Inflammatory macrophage (primary cell): ENCODE measurements at regions not wholly inside any gene's neighbourhood (a gene's known extent, or its start where the extent isn't known, plus 50 kb on each side); places are given as distances from the start of the nearest gene placed in this dataset.

Experiments used
- DNase-seq, 2 donors: peaks; one replicate each; pipeline ENCODE4 v3.0.0-alpha.2; 2020 to 2022

DNA sequence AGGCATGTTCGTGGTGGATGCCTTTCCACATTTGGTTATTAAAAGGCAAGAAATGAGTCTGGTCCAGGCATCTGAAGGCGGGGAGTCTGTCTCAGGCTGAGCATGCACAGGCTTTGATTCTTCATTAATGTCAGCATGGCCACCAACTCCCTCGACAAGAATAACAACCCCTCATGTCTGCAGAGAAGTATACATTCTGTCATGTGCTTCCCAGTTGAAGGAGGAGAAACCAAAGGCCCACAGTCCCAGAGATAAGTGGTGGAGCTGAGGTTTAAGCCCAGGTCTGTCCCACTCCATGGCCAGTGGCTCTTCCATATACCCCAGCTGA, 61.6 kb upstream of the LAPTM5 start:
- DNase-seq, result no peak

- DNase-seq, result no peak
Observed at GRCh38 chr1:30818568-30819243, 61.1 kb upstream of the LAPTM5 start.

- DNase-seq, result no peak
Observed at GRCh38 chr1:30817548-30817947, 60.0 kb upstream of the LAPTM5 start.

DNA sequence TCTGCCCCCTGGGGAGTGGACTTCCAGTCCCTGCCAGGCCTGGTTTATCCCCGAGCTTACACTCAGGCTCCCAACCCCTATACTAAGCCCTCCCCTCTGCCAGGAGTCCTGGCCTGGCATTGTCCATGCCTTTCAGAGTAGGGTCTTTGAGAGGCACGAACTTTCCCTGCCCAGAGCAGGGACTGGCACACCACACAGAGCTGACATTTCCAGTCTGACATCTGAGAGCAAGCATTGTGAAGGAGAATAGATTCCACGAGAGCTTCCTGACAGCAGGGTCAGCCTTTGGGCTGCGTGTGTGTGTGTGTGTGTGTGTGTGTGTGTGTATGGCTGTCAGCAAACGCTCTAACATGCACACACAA, 59.5 kb upstream of the LAPTM5 start:
- DNase-seq, result no peak

GRCh38 chr1:30816211-30817076, 58.9 kb upstream of the LAPTM5 start:
- DNase-seq, result peak; percentile 34 to 59

DNA sequence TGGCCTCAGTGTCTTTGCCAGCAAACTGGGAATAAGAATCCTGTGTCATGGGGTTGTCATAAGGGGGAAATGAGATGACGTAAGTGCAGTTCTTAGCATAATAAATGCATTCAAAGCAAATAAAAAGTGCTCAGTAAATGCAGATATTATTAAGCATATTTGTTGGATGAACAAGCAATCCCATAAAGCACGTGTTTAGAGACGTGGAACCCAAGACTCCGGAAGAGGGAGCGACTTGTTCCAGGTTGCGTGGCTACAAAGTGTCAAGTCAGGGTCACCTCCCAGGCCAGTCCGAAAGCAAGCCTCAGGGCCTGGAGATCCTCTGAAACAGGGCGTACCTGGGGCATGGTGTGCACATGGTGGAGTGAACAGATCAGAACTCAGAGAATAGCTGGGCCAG, 58.0 kb upstream of the LAPTM5 start:
- DNase-seq, result no peak

DNA sequence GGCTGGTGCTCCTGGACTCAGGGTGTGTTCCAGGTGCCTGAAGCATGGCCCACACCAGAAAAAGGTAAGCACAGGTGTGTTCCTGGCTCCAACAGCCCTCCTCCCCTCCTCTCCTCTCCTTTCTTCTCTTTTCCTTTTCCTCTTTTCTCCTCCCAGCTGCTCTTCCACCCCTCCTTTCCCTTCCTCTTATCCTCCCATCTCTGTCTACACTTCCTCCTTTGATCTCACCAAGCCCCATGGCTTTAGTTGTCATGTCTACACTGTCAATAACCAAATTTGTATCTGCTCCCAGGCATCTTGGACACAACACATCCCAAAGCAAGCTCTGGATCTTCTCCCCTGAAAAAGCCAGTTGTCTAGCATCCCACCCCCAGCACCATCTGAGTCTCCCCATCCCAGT, 56.7 kb upstream of the LAPTM5 start:
- no peak for DNase-seq

DNA sequence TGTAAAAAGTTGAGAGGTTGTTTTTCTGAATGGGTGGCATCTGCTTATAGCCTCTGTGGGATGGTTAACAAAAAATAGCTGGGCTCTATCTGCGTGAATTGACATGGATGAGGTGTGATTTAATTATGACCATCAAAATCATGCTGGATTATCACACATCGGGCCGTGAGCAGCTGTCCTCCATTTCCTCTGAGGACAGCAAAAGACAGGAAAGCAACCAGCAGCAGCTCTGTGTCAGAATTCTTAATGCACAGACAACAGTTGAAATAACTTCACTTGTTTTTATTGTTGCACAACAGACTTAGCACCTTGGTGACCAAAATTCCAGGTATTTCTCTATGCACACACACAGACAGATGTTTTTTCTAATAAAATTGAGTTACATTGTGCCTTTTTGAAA, 54.5 kb upstream of the LAPTM5 start:
- DNase-seq, result no peak

GRCh38 chr1:30811187-30811586, 53.6 kb upstream of the LAPTM5 start:
- no peak for DNase-seq

DNA sequence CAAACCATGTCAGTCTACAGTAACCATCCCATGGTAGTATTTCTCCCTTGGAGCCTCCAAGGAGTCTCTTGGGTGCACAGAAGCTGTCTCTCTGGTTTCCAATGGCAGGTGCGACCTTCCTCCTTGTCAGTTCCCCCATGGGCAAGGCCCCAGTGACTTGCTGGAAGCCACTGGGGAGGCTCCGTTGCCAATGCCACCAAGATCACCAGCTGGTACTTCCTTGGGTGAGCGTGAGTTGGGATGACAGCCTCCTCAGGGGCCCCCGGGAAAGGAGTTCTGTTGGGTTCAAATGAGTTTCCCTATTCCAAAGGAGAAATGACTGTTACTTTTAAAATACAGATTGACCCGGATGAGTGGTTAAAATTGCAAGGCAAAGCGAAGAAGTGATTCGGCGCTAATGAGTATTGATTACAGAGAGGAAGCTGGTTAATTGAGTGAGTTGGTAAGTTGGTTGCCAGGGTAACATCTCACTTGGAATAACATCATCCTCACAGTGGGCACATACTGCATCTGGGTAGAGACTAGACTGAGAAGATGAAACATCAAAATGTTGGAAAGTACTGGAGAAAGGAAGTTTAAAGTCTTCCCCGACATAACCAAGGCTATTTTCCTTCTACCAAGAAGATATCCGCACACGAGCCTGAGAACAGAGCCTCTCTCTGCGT, 53.0 kb upstream of the LAPTM5 start:
- DNase-seq, result no peak

DNA sequence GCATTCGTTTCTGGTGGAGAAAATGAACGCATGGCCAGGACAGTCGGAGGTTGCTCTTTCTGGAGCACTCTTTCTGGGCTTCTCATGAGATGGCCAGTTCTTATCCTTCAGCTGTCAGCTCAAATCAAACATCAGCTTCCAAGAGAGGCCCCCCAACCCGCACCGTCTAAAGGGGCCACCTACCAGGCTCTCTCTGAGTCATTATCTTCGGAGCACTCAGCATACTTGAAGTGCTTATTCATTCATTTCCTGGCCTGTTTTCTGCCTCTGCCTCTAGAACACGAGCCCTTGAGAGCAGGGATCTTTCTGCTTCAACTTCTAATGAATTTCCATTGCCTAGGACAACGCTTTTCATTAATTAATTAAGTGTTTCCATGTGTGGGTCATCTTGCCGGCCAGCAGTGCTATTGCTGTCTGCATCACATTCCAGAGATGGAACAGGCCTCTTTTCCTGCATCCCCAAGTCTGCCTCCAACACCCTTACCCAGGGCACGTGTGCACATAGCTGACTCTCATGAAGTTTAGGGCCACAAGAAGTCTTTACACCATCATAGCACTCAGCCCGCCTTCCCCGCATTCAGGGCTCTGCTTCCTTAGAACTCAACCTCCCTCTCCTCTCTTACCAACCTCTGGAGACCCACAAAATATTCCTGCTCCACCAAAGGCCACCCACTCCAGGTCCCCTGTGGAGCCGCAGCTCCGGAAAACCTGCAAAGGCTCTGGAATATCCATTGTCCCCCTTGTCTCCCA, 52.1 kb upstream of the LAPTM5 start:
- no peak for DNase-seq

DNA sequence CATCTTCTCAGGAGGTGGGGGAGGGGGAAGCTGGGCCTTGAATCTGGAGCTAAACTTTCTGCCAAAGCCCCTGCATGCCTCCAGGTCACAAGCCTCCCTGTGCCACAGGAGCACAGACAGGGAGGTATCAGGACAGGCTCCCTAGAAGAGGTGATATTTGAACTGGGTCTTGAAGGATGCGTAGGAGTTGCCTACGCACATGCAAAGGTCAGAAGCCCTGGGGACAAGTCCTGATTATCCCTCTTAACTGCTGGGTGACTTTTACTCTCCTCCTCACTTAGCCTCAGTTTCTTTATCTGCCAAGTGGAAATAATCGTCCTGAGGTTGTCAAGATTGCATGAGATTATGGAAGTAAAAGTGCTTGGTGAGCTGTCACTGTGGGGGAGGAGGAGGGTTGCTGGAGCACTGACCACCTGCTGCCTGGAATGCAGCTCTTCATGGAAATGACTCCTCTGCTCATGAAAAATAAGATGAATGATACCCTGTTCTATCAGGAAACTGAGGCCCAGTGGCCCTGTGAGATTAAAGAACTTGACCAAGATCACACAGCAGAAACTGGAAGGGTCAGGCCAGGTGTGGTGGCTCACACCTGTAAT, 50.6 kb upstream of the LAPTM5 start:
- DNase-seq, result no peak

GRCh38 chr1:30807318-30808066, 49.9 kb upstream of the LAPTM5 start:
- no peak for DNase-seq
